Dermis blood vessel endothelial cell (primary cell): ENCODE measurements at regions not wholly inside any gene's neighbourhood (a gene's known extent, or its start where the extent isn't known, plus 50 kb on each side); places are given as distances from the start of the nearest gene placed in this dataset.
"Not testable (repeated sequence)": the region's sequence is repeated elsewhere in the genome, so short reads cannot be mapped to it uniquely, and the experiment has no call there.

Experiments used
- DNase-seq: peaks from one replicate; pipeline ENCODE4 v3.0.0; 2010

DNA sequence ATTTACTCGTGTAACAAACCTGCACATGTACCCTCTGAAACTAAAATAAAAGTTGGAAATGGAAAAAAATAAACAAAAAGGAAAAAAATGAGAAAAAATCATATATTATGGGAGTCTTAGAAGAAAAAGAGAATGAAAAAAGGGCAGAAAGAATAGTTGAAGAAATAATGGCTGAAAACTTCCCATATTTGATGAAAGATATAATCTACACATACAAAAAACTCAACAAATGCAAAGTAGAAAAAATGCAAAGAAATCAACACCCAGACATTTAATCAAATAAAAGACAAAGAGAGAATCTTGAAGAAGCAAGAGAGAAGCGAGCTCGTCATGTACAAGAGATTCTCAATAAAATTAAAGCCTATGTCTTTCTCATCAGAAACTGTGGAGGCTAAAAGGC, 73.8 kb downstream of the SLC25A46 start:
- DNase-seq = no peak

DNA sequence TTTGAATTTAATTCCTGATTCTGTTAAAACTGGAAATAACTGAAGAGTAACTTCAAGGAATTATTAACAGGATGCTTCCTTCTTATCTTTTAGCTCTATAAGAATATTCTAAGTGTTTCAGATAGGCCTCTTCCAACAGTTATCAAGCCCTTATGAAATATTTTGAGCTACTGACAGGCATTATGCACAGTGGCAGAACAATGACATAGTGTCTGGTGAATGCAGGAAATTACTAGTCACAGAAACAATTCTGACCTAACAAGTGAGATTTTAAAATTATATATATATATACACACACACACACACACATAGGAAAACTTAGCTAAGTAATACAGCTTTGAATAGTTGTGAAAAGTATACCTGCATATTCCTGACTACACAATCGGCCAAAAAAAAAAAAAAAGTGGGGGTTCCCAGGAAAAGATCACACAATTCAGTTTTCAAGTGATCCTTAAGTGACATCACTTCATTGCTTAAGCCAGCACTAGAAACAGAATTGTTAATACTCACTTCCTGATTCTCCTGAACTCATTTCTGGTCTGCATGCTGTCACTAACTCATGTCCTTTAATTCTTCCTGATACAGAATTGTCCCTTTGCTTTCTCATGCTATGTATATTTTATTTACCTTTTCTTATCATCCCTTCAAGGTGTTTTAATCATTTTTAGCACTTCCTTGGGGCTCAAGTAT, 77.3 kb downstream of the SLC25A46 start:
- DNase-seq = peak; percentile 11

- no peak for DNase-seq
Measured at GRCh38 chr5:110817459-110817858, 78.7 kb downstream of the SLC25A46 start.

DNA sequence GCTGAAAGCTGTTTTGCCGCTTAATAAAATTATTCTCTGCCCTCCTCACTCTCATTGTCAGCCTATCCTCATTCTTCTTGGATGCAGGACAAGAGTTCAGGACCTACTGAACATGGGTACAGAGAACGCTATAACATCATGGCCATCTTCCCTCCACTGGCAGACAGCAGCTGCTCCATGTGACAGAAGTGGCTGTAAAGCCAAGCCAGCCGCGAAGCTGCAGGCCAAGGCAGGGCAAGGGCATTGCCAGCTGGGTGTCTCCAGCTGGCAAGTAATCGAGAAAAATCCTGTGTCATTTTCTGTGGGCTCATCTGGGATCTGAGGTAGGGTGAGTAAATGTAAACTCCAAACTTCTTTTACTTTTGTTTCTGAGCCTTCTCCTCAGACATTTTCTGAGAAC, 84.8 kb downstream of the SLC25A46 start:
- no peak for DNase-seq

DNA sequence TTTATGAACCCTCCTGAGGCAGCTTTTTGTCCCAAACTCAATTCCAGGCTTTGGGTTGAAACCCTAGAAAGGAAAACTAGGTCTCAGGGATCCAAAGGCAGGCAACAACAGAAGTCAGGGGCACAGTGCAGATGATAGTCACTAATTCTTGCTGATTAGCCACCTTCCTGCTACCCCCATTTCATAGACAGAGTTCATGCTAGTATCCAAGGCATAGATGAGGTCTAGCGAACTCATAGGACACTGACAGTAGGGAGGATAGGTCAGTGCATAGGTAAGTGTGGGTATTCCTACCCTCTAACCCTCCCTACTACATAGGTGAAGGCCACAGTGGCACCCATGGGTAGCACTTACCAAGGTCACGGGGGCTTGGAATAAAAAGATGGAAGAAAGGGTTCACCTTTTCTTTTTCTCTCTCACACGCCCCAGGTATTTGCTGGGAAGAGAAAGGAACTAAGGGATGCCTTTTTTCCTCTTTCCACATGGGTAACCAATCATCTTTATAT, 86.2 kb downstream of the SLC25A46 start:
- no peak for DNase-seq

DNA sequence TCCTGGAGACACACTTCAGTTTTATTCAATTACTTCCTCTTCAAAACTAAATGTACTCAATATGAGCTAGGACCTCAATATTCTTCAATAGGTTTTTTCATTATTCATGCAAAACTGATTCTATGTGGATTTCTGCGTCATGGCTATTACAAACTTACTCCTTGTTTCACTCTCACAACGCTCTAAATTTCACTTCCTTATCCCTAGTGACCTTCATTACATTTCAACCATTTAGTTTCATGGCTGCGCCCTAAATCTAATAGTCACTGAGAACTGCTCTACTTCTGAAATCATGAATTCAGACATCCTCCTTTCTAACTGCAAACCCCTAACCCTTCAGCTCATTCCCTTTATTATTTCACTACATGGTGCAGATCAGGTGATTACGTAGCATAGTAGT, 93.9 kb downstream of the SLC25A46 start:
- DNase-seq = no peak

- not testable (repeated sequence) for DNase-seq
Measured at GRCh38 chr5:110834933-110835332, 96.1 kb downstream of the SLC25A46 start.

DNA sequence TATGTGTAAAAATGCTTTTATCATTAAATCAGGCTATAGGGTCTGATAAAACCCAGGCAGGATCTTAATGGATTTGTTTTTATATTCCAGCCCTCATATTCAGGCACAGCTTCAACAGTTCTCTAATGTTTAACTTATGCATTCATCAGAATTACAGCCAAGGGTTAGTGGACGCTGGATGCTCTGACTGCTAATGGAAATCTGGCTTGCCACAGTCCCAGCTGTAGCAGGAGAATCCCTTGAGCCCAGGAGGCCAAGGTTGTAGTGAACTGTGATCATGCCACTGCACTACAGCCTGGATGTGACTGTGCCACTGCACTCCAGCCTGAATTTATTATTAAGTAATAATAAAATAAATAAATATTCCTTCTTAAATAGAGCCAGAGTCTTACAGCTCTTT, 98.0 kb downstream of the SLC25A46 start:
- no peak for DNase-seq

GRCh38 chr5:110838357-110838756, 99.5 kb downstream of the SLC25A46 start:
- DNase-seq = not testable (repeated sequence)

- no peak for DNase-seq
Measured at GRCh38 chr5:110838961-110839360, 100.2 kb downstream of the SLC25A46 start.

GRCh38 chr5:110840347-110840960, 101.6 kb downstream of the SLC25A46 start:
- no peak for DNase-seq

DNA sequence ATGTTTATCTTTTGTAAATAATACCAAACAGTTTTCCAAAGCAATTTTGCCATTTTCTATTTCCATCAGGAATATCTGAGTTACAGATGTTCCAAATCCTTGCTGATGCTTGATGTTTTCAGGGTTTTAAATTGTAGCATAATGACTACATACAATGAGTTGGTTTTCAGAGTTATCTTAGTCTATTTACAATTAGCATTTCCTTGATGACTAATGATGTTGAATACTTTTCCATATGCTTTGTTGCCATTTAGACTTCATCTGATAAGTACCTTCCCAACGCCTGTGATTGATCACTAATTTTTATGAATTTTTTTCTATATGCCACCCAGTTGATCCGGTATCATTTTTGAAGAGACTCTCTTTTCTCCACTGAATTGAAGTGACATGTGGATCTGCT, 102.3 kb downstream of the SLC25A46 start:
- DNase-seq = no peak

- DNase-seq = no peak
Measured at GRCh38 chr5:110842948-110843347, 104.1 kb downstream of the SLC25A46 start.

- DNase-seq = no peak
Measured at GRCh38 chr5:110844251-110844650, 105.4 kb downstream of the SLC25A46 start.

- no peak for DNase-seq
Measured at GRCh38 chr5:110846398-110847001, 107.7 kb downstream of the SLC25A46 start.

- no peak for DNase-seq
Measured at GRCh38 chr5:110851357-110851756, 112.5 kb downstream of the SLC25A46 start.

DNA sequence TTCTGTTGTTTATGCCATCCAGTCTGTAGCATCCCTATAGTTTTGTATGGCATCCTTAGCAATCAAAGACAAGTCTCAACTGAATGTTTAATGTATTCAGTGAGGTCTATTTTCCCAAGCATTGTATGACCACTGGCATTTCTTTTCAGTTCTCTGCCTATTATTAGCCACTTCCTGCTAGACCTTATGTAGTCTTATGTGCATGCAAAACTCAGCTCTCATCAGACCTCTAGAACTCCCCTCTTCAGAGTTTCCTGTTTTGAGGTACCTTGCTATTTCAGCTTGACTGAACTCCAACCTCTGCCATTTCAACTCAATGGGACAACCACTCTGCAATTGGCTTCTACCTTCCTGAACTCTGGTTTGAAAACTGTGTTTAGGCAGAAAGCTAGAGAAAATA, 113.2 kb downstream of the SLC25A46 start:
- DNase-seq = no peak

GRCh38 chr5:110852541-110852940, 113.7 kb downstream of the SLC25A46 start:
- DNase-seq = no peak

DNA sequence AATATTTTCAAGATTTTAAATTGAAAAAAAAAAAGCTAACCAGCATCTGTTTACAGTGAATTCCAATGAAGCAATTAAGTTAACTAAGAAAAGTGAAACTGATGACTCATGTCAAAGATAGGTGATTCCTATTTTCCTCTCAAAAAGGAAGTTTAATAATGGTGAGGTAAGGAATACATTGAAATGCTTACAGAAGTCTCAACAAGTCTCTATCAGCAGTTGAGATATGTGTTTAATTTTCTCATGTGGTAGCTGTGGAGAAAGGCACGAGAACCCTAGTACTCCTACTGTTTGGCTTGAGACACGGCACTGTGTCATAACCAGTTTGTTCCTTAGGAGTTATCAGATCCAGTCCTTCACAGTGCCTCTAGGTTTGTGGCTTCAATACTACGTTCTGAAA, 114.5 kb downstream of the SLC25A46 start:
- DNase-seq = no peak

GRCh38 chr5:110854200-110854599, 115.4 kb downstream of the SLC25A46 start:
- no peak for DNase-seq

DNA sequence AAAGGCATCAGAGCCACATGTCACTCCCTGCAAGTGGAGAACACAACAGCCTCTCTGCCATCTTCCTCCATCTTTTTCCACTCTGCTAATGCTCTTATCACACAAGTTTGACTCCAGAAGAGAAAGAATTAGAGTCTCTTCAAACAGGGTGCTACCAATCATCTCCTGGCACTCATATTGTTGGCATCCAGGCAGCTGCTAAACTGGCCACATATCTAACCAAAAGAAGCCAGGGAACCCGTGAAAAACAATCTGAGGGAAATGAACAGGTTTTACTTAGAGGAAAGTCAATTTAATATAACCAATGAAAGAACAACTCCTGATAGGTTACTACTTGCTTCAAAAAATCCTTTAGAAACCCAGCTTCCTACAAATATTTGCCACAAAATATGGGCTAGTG, 117.2 kb downstream of the SLC25A46 start:
- DNase-seq = no peak

DNA sequence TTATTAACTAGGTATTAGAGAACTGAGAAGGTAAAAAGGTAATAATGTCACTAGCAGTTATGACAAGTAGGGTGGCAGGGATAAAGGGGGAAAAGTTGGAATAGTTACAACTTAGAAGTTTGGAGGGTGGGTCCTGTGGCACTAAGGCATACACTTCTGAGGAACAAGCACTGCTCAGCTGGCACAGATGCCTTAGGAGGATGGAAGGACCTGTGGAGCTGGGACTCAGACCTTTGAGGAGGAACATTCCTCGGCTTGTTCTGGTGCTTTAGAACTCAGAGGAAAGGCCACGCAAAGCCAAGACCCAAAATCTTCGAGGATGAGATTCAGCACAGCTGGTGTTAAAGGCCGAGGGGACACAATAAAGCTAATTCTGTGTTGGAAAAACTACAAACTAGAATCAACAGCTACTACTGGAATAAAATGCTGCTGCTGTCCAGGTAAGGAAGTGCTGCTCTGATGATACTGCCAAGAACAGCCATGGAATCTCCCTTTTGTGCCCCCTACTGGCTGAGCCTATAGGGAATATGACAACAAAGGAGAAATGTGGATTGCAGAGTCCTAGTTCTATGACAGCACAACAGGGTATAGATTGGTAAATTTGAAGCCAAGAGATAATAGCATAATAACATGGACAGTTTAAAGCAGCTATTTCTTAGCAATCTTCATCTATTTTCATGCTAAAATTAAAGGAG, 126.7 kb downstream of the SLC25A46 start:
- DNase-seq = peak; percentile 16

DNA sequence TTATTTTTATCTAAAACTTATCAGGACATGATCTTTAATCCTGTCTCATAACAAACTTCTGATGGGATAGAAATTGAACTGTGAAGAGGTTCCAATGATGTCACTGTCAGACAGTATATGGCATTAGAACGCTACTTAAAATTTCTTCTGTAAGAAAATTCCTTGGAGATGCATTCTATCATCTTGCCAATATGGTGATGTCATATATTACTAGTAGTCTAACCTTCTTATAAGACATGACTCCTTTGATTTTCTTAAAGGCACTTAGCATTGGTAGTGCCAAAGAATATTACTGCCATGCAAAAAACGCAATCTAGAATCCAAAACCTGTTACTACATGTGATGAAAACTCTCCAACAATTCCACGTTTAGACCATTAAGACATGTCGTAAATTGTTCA, 131.1 kb downstream of the SLC25A46 start:
- DNase-seq = no peak
